BJ (cell line): ENCODE measurements at regions not wholly inside any gene's neighbourhood (a gene's known extent, or its start where the extent isn't known, plus 50 kb on each side); places are given as distances from the start of the nearest gene placed in this dataset.

Source experiments
- CTCF ChIA-PET: fragments of 350-600 bp; formaldehyde crosslinking; extraction: SDS; loops from one replicate; lab custom pipeline; 2021; ENCODE audit warnings: antibody characterized with exemption, inconsistent platforms; lab: Yijun Ruan, JAX
- POLR2A ChIA-PET: fragments of 300-600 bp; sonication (Branson Sonifier 250); formaldehyde crosslinking; extraction: SDS; loops from one replicate; lab custom pipeline; 2021; ENCODE audit warnings: antibody characterized with exemption; lab: Charles Lee
- DNase-seq: peaks from one replicate; pipeline ENCODE4 v3.0.0-alpha.2; 2011; ENCODE audit warnings: low read depth
- H3K27me3 ChIP-seq: 2 replicates; pipeline ENCODE4 v1.6.0; 2011; ENCODE audit warnings: low read length; ENCODE audit not compliant: control insufficient read depth, insufficient read depth
- H3K36me3 ChIP-seq: 2 replicates; pipeline ENCODE4 v1.5.1; 2011; ENCODE audit warnings: low read length; ENCODE audit not compliant: control insufficient read depth, insufficient read depth
- H3K4me3 ChIP-seq: 2 replicates; pipeline ENCODE4 v1.5.1; 2011; ENCODE audit warnings: low read depth, mild to moderate bottlenecking, control low read depth, low read length
- CTCF ChIP-seq: IDR thresholded peaks from 2 replicates; pipeline ENCODE4 v1.5.1; 2011; ENCODE audit warnings: low read depth, mild to moderate bottlenecking, control low read depth, inconsistent platforms, low read length, moderate library complexity; ENCODE audit not compliant: insufficient read depth

GRCh38 chr2:144753416-144753815, 233.5 kb upstream of the ZEB2 start:
- no peak for DNase-seq
- no peak for TF ChIP-seq CTCF
- H3K27me3 ChIP-seq, result no peaks in the 10 kb centered on the region
- no peaks in the 10 kb centered on the region for H3K36me3 ChIP-seq
- CTCF ChIA-PET, result no interaction called here
- H3K4me3 ChIP-seq, result no peak overlapping the region
- POLR2A ChIA-PET, result no interaction called here

DNA sequence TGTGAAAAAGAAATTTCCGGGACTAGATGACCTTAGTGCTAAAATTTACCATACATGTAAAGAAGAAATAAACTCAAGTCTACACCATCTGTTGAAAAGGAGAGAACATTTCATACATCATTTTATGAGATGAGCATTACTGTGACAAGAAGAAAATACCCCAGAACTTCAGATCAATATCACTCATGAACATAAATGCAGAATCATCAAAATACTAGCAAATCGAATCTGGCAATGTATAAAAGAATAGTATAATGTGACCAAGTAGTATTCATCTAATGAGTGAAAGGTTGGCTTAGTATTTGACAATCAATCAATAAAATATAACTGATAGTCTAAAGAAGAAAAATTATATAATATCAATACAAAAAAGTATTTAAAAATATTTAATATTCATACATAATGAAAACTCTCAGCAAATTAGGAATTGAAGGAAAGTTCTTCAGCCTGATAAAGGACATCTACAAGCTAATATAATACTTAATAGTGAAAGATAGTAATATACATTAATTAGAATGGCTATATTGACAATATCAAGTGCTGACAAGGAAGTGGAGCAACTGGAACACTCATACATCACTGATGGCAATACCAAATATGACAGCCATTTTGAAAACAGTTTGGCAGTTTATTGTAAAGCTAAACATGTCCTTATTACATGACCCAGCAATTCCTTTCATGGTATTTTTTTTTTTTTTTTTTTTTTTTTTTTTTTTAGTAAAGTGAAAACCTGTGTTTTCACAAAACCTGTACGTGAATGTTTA, 231.4 kb upstream of the ZEB2 start:
- POLR2A ChIA-PET, result no interaction called here
- DNase-seq, result no peak
- TF ChIP-seq CTCF, result no peak

DNA sequence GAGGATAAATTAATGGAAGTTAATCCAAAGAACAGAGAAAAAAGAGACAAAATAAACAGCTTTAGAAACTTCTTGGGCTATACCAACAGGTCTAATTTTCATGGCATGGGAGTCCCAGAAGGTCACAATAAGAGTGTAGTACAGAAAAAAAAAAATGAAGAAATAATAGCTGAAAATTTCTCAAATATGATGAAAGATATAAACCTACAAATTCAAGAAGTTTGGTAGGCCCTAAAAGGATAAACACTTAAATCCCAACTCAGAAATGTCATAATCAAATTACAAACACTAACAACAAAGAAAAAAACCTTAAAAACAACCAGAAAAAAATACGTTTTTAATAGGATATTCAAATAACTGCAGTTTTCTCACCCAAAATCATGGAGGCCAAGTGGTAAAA, 229.3 kb upstream of the ZEB2 start:
- H3K36me3 ChIP-seq, result no peaks in the 10 kb centered on the region
- DNase-seq, result no peak
- ChIA-PET CTCF (no interaction called here), POLR2A (no interaction called here)
- H3K27me3 ChIP-seq, result no peaks in the 10 kb centered on the region
- H3K4me3 ChIP-seq, result no peak overlapping the region
- no peak for TF ChIP-seq CTCF

More for the DNA sequence above, 231.4 kb upstream of the ZEB2 start:
- Histone ChIP-seq H3K27me3 (no peaks in the 10 kb centered on the region), H3K36me3 (no peaks in the 10 kb centered on the region), H3K4me3 (no peak overlapping the region)
- CTCF ChIA-PET, result interaction anchor here (1.2 kb wide), 1 partner anchor 13 kb away, joined by 3 read pairs; no protein-coding TSS in a partner anchor

DNA sequence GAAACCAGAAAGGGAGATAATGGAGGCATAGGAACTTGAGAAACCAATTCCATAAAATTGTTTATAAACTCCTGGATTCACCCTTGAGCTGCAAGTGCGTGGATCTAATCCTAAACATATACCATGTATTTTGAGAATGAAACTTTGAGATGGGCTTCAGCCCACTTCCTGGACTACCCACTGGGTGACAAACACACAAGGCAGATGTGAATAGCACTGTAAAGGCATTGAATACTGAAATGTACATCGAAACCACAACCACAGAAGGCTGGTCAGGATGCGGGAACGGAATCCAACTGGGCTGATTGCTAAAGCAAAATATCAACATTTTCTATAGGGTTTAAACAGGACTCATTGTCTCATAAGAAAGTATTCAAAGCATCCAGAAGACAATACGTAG, 228.5 kb upstream of the ZEB2 start:
- no peak for TF ChIP-seq CTCF
- CTCF ChIA-PET, result no interaction called here
- POLR2A ChIA-PET, result no interaction called here

GRCh38 chr2:144747571-144747970, 227.7 kb upstream of the ZEB2 start:
- ChIA-PET CTCF (no interaction called here), POLR2A (no interaction called here)
- Histone ChIP-seq H3K36me3 (no peaks in the 10 kb centered on the region), H3K27me3 (no peaks in the 10 kb centered on the region), H3K4me3 (no peak overlapping the region)
- DNase-seq, result no peak
- TF ChIP-seq CTCF, result no peak

More for the DNA sequence above, 228.5 kb upstream of the ZEB2 start:
- DNase-seq, result no peak
- Histone ChIP-seq H3K27me3 (no peaks in the 10 kb centered on the region), H3K4me3 (no peak overlapping the region), H3K36me3 (no peaks in the 10 kb centered on the region)
